H9 (cell line): ENCODE measurements at regions not wholly inside any gene's neighbourhood (a gene's known extent, or its start where the extent isn't known, plus 50 kb on each side); places are given as distances from the start of the nearest gene placed in this dataset.

Experiments used
- DNase-seq: peaks from one replicate; pipeline ENCODE4 v3.0.0-alpha.2; 2017
- H2AFZ ChIP-seq: one replicate; pipeline ENCODE4 v1.6.1; 2013; ENCODE audit warnings: mild to moderate bottlenecking, low read length, control low read depth, moderate library complexity
- H2AK5ac ChIP-seq: 2 replicates; pipeline ENCODE4 v1.6.1; 2013; ENCODE audit warnings: low read length, control low read depth, mixed read lengths; ENCODE audit not compliant: insufficient read length
- H2BK120ac ChIP-seq: one replicate; pipeline ENCODE4 v1.6.1; 2013; ENCODE audit warnings: low read depth, mild to moderate bottlenecking, low read length, control low read depth, inconsistent platforms; ENCODE audit not compliant: poor library complexity, severe bottlenecking
- H2BK12ac ChIP-seq: 2 replicates; pipeline ENCODE4 v1.6.1; 2013; ENCODE audit warnings: low read length, control low read depth, mixed read lengths, low read depth; ENCODE audit not compliant: insufficient read length
- H2BK15ac ChIP-seq: 2 replicates; pipeline ENCODE4 v1.6.1; 2013; ENCODE audit warnings: low read depth, low read length, control low read depth
- H2BK20ac ChIP-seq: one replicate; pipeline ENCODE4 v1.6.1; 2013; ENCODE audit warnings: low read depth, mild to moderate bottlenecking, low read length, control low read depth, inconsistent platforms; ENCODE audit not compliant: poor library complexity, severe bottlenecking
- H2BK5ac ChIP-seq: 2 replicates; pipeline ENCODE4 v1.6.1; 2013; ENCODE audit warnings: low read length, control low read depth, mixed read lengths; ENCODE audit not compliant: insufficient read length
- H3K14ac ChIP-seq: 2 replicates; pipeline ENCODE4 v1.6.1; 2013; ENCODE audit warnings: low read length, control low read depth; ENCODE audit not compliant: insufficient read depth
- H3K18ac ChIP-seq: 2 replicates; pipeline ENCODE4 v1.6.1; 2013; ENCODE audit warnings: low read depth, mild to moderate bottlenecking, mixed read lengths, low read length, control low read depth; ENCODE audit not compliant: insufficient read length
- H3K23ac ChIP-seq: 2 replicates; pipeline ENCODE4 v1.6.1; 2013; ENCODE audit warnings: low read length, control low read depth, mixed read lengths, low read depth; ENCODE audit not compliant: insufficient read length
- H3K23me2 ChIP-seq: 2 replicates; pipeline ENCODE4 v1.6.1; 2013; ENCODE audit warnings: low read depth, mild to moderate bottlenecking, mixed read lengths, low read length, control low read depth; ENCODE audit not compliant: insufficient read length, poor library complexity, severe bottlenecking
- H3K27ac ChIP-seq: 2 replicates; pipeline ENCODE4 v1.5.1; 2013; ENCODE audit warnings: low read length, control low read depth, mixed read lengths, low read depth; ENCODE audit not compliant: insufficient read length
- H3K27me3 ChIP-seq: 2 replicates; pipeline ENCODE4 v1.6.1; 2013; ENCODE audit warnings: low read length, control low read depth, inconsistent platforms; ENCODE audit not compliant: insufficient read depth
- H3K4ac ChIP-seq: 2 replicates; pipeline ENCODE4 v1.6.1; 2013; ENCODE audit warnings: low read depth, mild to moderate bottlenecking, control low read depth, inconsistent platforms, low read length, moderate library complexity
- H3K4me1 ChIP-seq: 2 replicates; pipeline ENCODE4 v1.6.1; 2013; ENCODE audit warnings: low read length, control low read depth, inconsistent platforms; ENCODE audit not compliant: insufficient read depth
- H3K4me2 ChIP-seq: 2 replicates; pipeline ENCODE4 v1.6.1; 2013; ENCODE audit warnings: low read length, control low read depth, mixed read lengths; ENCODE audit not compliant: insufficient read length, insufficient read depth
- H3K56ac ChIP-seq: 2 replicates; pipeline ENCODE4 v1.6.1; 2013; ENCODE audit warnings: low read depth, mild to moderate bottlenecking, mixed read lengths, low read length, control low read depth; ENCODE audit not compliant: insufficient read length
- H3K79me1 ChIP-seq: 2 replicates; pipeline ENCODE4 v1.6.1; 2013; ENCODE audit warnings: low read depth, mild to moderate bottlenecking, moderate library complexity, low read length, control low read depth, inconsistent platforms; ENCODE audit not compliant: insufficient read depth, poor library complexity, severe bottlenecking
- H3K79me2 ChIP-seq: 2 replicates; pipeline ENCODE4 v1.6.1; 2013; ENCODE audit warnings: low read length, control low read depth, inconsistent platforms; ENCODE audit not compliant: insufficient read depth
- H3K9ac ChIP-seq: 2 replicates; pipeline ENCODE4 v1.6.1; 2013; ENCODE audit warnings: low read length, control low read depth, mixed read lengths; ENCODE audit not compliant: insufficient read length; ENCODE audit errors: extremely low read depth
- H3K9me3 ChIP-seq: one replicate; pipeline ENCODE4 v1.6.1; 2013; ENCODE audit warnings: low read depth, low read length, inconsistent platforms; ENCODE audit not compliant: control insufficient read depth
- H3T11ph ChIP-seq: one replicate; pipeline ENCODE4 v1.6.1; 2013; ENCODE audit warnings: mild to moderate bottlenecking, low read length, control low read depth, inconsistent platforms
- H4K20me1 ChIP-seq: one replicate; pipeline ENCODE4 v1.6.1; 2013; ENCODE audit not compliant: control insufficient read depth, insufficient read length, insufficient read depth
- H4K5ac ChIP-seq: 2 replicates; pipeline ENCODE4 v1.6.1; 2013; ENCODE audit warnings: low read depth, mild to moderate bottlenecking, mixed read lengths, low read length, control low read depth; ENCODE audit not compliant: insufficient read length
- H4K8ac ChIP-seq: replicated peaks from 2 replicates; pipeline ENCODE4 v1.6.1; 2013; ENCODE audit warnings: low read length, control low read depth, mixed read lengths, low read depth; ENCODE audit not compliant: insufficient read length
- H4K91ac ChIP-seq: 2 replicates; pipeline ENCODE4 v1.6.1; 2013; ENCODE audit warnings: low read depth, mild to moderate bottlenecking, moderate library complexity, mixed read lengths, low read length, control low read depth; ENCODE audit not compliant: insufficient read length
- H3K27ac Mint-ChIP-seq, 3 experiments: 2 replicates in 2 of 3; 3 replicates in 1 of 3; pipeline ENCODE4 v1.8.0; 2020 to 2021; ENCODE audit warnings: mixed read lengths in 3 of 3, mild to moderate bottlenecking in 1 of 3, moderate library complexity in 1 of 3
- H3K27me3 Mint-ChIP-seq: 2 replicates; pipeline ENCODE4 v1.8.0; 2021; ENCODE audit warnings: low read depth, mild to moderate bottlenecking, moderate library complexity, mixed read lengths
- H3K36me3 Mint-ChIP-seq, 3 experiments: 2 replicates in 2 of 3; 3 replicates in 1 of 3; pipeline ENCODE4 v1.8.0; 2020 to 2021; ENCODE audit warnings: low read depth in 3 of 3, mixed read lengths in 3 of 3; ENCODE audit not compliant: insufficient read depth in 1 of 3
- H3K4me1 Mint-ChIP-seq, 2 experiments: 2 replicates each; pipeline ENCODE4 v1.8.0; 2020; ENCODE audit warnings: mixed read lengths in 2 of 2
- H3K4me3 Mint-ChIP-seq, 2 experiments: 2 replicates in 1 of 2; 3 replicates in 1 of 2; pipeline ENCODE4 v1.8.0; 2020 to 2021; ENCODE audit warnings: mild to moderate bottlenecking in 2 of 2, mixed read lengths in 2 of 2, moderate library complexity in 1 of 2
- H3K9me3 Mint-ChIP-seq, 2 experiments: 2 replicates in 1 of 2; 3 replicates in 1 of 2; pipeline ENCODE4 v1.8.0; 2020; ENCODE audit warnings: mild to moderate bottlenecking in 2 of 2, mixed read lengths in 2 of 2, moderate library complexity in 1 of 2
- CTCF ChIP-seq: fragments of 200-600 bp; sonication (generic); conservative IDR thresholded peaks from 3 replicates; pipeline ENCODE4 v1.8.0; 2021; ENCODE audit warnings: antibody characterized with exemption, mild to moderate bottlenecking

GRCh38 chr6:155970472-155970871 is 514.8 kb upstream of the NOX3 start:
- Histone ChIP-seq H2BK20ac (no peak overlapping the region), H3K9me3 (no peaks in the 10 kb centered on the region), H3K18ac (no peak overlapping the region), H3K23ac (no peak overlapping the region), H4K5ac (no peak overlapping the region), H3K27ac (no peak overlapping the region), H3K9ac (no peak overlapping the region), H3K14ac (no peak overlapping the region), H3K4ac (no peak overlapping the region), H2BK120ac (no peak overlapping the region), H2AFZ (no peak overlapping the region), H3K79me1 (no peaks in the 10 kb centered on the region), H3K4me1 (no peaks in the 10 kb centered on the region), H2AK5ac (no peak overlapping the region), H2BK12ac (no peak overlapping the region), H3K4me2 (no peak overlapping the region), H4K20me1 (no peaks in the 10 kb centered on the region), H2BK5ac (no peak overlapping the region), H3K27me3 (no peaks in the 10 kb centered on the region), H3T11ph (no peak overlapping the region), H3K56ac (no peak overlapping the region), H4K91ac (no peak overlapping the region), H3K23me2 (no peaks in the 10 kb centered on the region), H4K8ac (no peak overlapping the region), H2BK15ac (no peak overlapping the region), H3K79me2 (no peaks in the 10 kb centered on the region)
- Mint-ChIP-seq H3K27me3 (no peaks in the 10 kb centered on the region), H3K4me3 (no peak overlapping the region), H3K27ac (no peak overlapping the region), H3K36me3 (0 out of 7 replicates have a peak, but pooled peaks cover 0 to 4% (median 0%) of the 10 kb centered on the region in 3 experiments), H3K4me1 (no peaks in the 10 kb centered on the region; a peak in 1 of 4 replicates), H3K9me3 (peaks cover 0 to 4% of the 10 kb centered on the region in 2 experiments; a peak in 2 of 5 replicates)
- TF ChIP-seq CTCF: no peak
- no peak for DNase-seq
